GM08714 (cell line): ENCODE measurements at regions not wholly inside any gene's neighbourhood (a gene's known extent, or its start where the extent isn't known, plus 50 kb on each side); places are given as distances from the start of the nearest gene placed in this dataset.
"Not testable (repeated sequence)": the region's sequence is repeated elsewhere in the genome, so short reads cannot be mapped to it uniquely, and the experiment has no call there.

ENCODE experiments used
- H3K4me3 ChIP-seq: fragments of 200-500 bp; sonication (Bioruptor generic); 2 replicates; pipeline ENCODE4 v1.5.1; 2014; ENCODE audit warnings: mild to moderate bottlenecking, low read length, inconsistent platforms
- ZNF274 ChIP-seq: IDR thresholded peaks from 2 replicates; pipeline ENCODE4 v1.6.1; 2012; ENCODE audit warnings: mild to moderate bottlenecking, low read depth, low read length

- no peak for TF ChIP-seq ZNF274
- H3K4me3 ChIP-seq: no peak overlapping the region
Observed at GRCh38 chr14:97788846-97789526, 991.8 kb downstream of the VRK1 start.

DNA sequence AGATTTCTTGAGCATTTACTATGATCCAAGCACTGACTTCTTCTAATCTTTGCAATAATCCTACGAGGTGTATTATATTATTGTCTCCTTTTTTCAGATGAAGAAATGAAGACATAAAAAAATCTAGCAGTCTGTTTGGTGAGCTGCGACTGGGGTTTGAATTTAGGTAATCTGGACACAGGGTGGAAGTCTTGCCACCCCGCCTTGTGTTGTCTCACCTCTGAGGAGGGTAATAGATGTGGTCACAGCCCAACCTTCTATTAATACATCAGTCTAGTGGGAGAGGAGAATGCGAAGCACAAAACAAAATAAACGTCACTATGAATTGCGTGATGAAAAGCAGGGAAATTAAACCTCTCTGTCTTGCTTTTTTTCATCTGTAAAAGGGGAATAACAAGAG is 993.9 kb downstream of the VRK1 start:
- H3K4me3 ChIP-seq: no peak overlapping the region
- no peak for TF ChIP-seq ZNF274

GRCh38 chr14:97791906-97792305 is 994.7 kb downstream of the VRK1 start:
- H3K4me3 ChIP-seq: no peak overlapping the region
- TF ChIP-seq ZNF274: no peak

GRCh38 chr14:97796511-97796910 is 999.3 kb downstream of the VRK1 start:
- H3K4me3 ChIP-seq: no peak overlapping the region
- TF ChIP-seq ZNF274: no peak

- H3K4me3 ChIP-seq: no peak overlapping the region
- TF ChIP-seq ZNF274: no peak
Observed at GRCh38 chr14:97798176-97798575, 1001.0 kb downstream of the VRK1 start.

DNA sequence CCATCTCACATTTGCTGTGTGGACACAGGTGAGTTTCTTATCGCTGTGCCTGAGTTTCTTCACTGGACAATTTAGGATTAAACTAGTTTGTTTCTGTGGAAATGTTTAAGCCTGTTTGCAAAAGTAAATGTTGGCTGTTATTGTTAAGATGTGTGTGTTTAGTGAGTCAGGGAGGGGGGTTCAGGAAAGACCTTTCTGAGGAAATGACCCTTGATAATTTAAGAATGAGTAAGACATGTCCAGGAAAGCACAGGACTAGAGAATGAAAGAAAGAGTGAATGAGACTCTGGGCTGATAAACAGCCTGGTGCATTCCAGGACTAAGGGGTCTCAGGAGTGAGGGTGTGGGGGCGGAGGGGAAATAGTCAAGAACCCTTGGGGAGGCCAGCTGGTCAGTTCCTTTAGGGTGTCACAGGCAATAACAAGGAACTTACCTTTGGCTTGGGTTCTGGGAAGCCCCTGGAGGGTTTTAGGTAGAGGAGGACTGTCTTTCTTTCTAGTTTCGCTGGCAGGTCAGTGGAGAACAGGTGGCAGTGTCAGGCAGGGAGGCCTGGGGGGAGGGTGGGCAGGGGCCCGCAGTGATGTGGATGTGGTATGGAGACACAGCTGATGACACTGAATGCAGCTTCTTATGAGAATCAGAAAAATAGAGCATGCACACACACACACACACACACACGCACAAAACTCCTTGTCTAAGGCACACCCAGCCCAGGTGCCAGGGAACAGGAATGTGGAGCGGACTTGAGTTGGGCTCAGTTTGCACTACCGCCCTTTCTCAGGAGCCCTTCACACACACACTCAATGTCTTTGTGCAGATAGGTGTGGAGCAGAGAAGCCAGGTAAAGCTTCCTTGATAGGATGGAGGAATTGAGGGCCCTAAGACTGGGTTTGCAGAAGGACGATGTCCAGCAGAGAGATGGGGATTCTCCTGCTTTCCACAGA is 1005.5 kb downstream of the VRK1 start:
- H3K4me3 ChIP-seq: no peak overlapping the region
- no peak for TF ChIP-seq ZNF274

GRCh38 chr14:97804056-97804455 is 1006.9 kb downstream of the VRK1 start:
- no peak overlapping the region for H3K4me3 ChIP-seq
- no peak for TF ChIP-seq ZNF274

- no peak for TF ChIP-seq ZNF274
- H3K4me3 ChIP-seq: no peak overlapping the region
Observed at GRCh38 chr14:97806891-97807290, 1009.7 kb downstream of the VRK1 start.

GRCh38 chr14:97808541-97808940 is 1011.4 kb downstream of the VRK1 start:
- H3K4me3 ChIP-seq: not testable (repeated sequence)

GRCh38 chr14:97813556-97813955 is 1016.4 kb downstream of the VRK1 start:
- no peak overlapping the region for H3K4me3 ChIP-seq
- TF ChIP-seq ZNF274: no peak

GRCh38 chr14:97820781-97821180 is 1023.6 kb downstream of the VRK1 start:
- TF ChIP-seq ZNF274: no peak
- no peak overlapping the region for H3K4me3 ChIP-seq

DNA sequence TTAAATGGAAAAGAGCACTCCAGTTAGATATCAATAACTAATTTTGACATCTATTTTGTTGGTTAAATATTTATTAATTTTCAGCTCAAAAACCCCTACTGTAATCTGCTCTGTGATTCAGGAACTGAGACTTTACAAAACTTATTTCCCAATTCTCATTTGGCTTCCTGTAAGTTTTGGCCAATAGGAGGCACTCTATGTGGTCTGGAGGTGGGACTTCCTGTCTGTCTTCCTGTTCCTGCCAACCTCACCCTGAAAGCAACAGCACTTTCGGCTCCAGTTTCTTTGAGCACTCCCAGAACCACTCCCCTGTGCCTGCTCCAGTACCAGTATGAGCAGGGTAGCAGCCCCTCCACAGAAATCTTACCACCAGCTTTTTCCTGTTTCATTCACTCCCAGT is 1027.0 kb downstream of the VRK1 start:
- no peak for TF ChIP-seq ZNF274
- H3K4me3 ChIP-seq: no peak overlapping the region

GRCh38 chr14:97827746-97828145 is 1030.6 kb downstream of the VRK1 start:
- no peak overlapping the region for H3K4me3 ChIP-seq
- no peak for TF ChIP-seq ZNF274

GRCh38 chr14:97832776-97833175 is 1035.6 kb downstream of the VRK1 start:
- no peak overlapping the region for H3K4me3 ChIP-seq
- no peak for TF ChIP-seq ZNF274

DNA sequence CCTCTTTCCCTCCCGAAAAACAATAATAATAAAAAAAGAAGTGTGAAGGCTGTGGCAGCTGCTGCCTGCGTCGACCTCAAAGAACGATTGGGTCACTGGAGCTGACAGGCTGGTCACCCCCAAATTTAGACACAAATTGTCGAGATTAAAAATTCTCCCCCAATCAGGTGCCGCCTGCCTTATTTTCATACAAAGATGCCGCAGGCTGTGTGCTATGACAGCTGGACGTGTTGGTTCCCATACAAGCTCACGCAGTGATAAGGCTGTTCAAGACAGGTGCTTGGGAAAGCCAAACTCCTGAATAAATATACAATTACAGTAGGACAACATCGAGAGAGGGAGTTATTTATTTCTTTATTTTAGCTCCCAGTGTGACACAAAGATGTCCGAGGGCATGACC is 1041.8 kb downstream of the VRK1 start:
- no peak for TF ChIP-seq ZNF274
- H3K4me3 ChIP-seq: no peak overlapping the region
